Keratinocyte (primary cell): ENCODE measurements at regions not wholly inside any gene's neighbourhood (a gene's known extent, or its start where the extent isn't known, plus 50 kb on each side); places are given as distances from the start of the nearest gene placed in this dataset.

Source experiments
- CTCF ChIP-seq, 3 experiments: IDR thresholded peaks in 1 of 3; conservative IDR thresholded peaks in 1 of 3; optimal IDR thresholded peaks in 1 of 3; 2 replicates in 2 of 3; 3 replicates in 1 of 3; pipeline versions ENCODE3 to v1.5.1; 2011; ENCODE audit warnings: low read length in 3 of 3, mild to moderate bottlenecking in 3 of 3, moderate library complexity in 2 of 3, control low read depth in 1 of 3, inconsistent platforms in 1 of 3; ENCODE audit not compliant: insufficient read depth in 2 of 3; ENCODE audit errors: extremely low read depth in 1 of 3
- EZH2 ChIP-seq: IDR thresholded peaks from one replicate; pipeline ENCODE4 v1.6.1; 2012; ENCODE audit warnings: inconsistent platforms, mild to moderate bottlenecking, low read length, moderate library complexity

- TF ChIP-seq CTCF (optimal IDR thresholded peaks at IDR 0.05 in 1 of 3, IDR thresholded peaks at IDR 0.05 in 1 of 3, conservative IDR thresholded peaks at IDR 0.05 in 1 of 3; ENCODE audit: extremely low read depth in 1 of 3, insufficient read depth in 2 of 3, low read length in 3 of 3) (no peak), EZH2 (no peak)
Measured at GRCh38 chr20:53706466-53707370, 113.1 kb upstream of the ZNF217 start.
